ENCODE measurements at regions not wholly inside any gene's neighbourhood (a gene's known extent, or its start where the extent isn't known, plus 50 kb on each side); places are given as distances from the start of the nearest gene placed in this dataset.

DNA sequence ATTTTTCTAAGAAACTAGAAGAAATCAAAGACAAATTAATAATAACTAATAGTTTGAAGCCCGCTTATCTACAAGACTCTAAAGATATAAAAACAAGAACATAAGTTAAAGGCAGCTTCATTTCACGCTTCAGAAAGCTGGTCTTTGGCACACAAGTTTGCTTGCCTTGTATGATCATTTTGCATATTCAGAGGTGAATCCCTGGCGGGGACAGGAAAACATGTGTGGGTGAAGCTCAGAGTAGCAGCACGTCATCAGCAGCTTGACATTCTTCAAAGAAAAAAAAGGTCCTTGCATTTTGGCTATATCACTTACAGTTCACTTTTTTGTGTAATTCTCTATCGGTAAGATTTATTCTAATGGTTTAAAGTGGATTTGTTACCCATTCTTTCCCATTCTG is 1911.8 kb downstream of the MRPL39 start:
- 39% methylated on average over 2 of the region's 5 CpGs for WGBS (ENCODE audit: insufficient coverage)
- Histone ChIP-seq H3K27ac (ENCODE audit: low read length in 2 of 2) (no peak overlapping the region), H3K4me2 (replicated peaks; ENCODE audit: low read depth, low read length, poor library complexity, severe bottlenecking) (no peak overlapping the region), H3K4me3 (ENCODE audit: control extremely low read depth in 1 of 5, extremely low read depth in 1 of 5, insufficient read depth in 1 of 5, low read depth in 2 of 5, low read length in 4 of 5) (no peak overlapping the region), H3K9me3 (ENCODE audit: control extremely low read depth in 1 of 3, control insufficient read depth in 2 of 3, insufficient read depth in 1 of 3, low read length in 2 of 3) (peaks cover 6 to 13% (median 9%) of the 10 kb centered on the region in 3 donors), H4K20me1 (ENCODE audit: control insufficient read depth, insufficient read depth, low read length, poor library complexity, severe bottlenecking) (no peaks in the 10 kb centered on the region), H3K27me3 (replicated peaks in 1 of 4; ENCODE audit: control extremely low read depth in 1 of 4, control insufficient read depth in 3 of 4, insufficient read depth in 4 of 4, low read length in 3 of 4) (no peaks in the 10 kb centered on the region), H3K36me3 (replicated peaks in 1 of 2; ENCODE audit: control extremely low read depth in 1 of 2, control insufficient read depth in 1 of 2, extremely low read depth in 1 of 2, insufficient read depth in 2 of 2, low read length in 1 of 2) (no peaks in the 10 kb centered on the region), H3K9ac (ENCODE audit: low read length) (no peak overlapping the region), H2AFZ (ENCODE audit: insufficient read depth, low read depth, low read length, poor library complexity, severe bottlenecking) (peak overlapping the region; percentile 1), H3K4me1 (ENCODE audit: control insufficient read depth in 2 of 2, insufficient read depth in 2 of 2, low read length in 2 of 2) (peaks cover 4 to 8% of the 10 kb centered on the region in 2 donors), H3K79me2 (ENCODE audit: control insufficient read depth, insufficient read depth, low read length) (no peaks in the 10 kb centered on the region)
- no peak for TF ChIP-seq EZH2 (IDR thresholded peaks at IDR 0.05; ENCODE audit: borderline replicate concordance, insufficient read depth, low read depth, low read length, poor library complexity, severe bottlenecking)
- TF ChIP-seq, protein P1, sequence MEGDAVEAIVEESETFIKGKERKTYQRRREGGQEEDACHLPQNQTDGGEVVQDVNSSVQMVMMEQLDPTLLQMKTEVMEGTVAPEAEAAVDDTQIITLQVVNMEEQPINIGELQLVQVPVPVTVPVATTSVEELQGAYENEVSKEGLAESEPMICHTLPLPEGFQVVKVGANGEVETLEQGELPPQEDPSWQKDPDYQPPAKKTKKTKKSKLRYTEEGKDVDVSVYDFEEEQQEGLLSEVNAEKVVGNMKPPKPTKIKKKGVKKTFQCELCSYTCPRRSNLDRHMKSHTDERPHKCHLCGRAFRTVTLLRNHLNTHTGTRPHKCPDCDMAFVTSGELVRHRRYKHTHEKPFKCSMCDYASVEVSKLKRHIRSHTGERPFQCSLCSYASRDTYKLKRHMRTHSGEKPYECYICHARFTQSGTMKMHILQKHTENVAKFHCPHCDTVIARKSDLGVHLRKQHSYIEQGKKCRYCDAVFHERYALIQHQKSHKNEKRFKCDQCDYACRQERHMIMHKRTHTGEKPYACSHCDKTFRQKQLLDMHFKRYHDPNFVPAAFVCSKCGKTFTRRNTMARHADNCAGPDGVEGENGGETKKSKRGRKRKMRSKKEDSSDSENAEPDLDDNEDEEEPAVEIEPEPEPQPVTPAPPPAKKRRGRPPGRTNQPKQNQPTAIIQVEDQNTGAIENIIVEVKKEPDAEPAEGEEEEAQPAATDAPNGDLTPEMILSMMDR (IDR thresholded peaks at IDR 0.05), result no peak
- ATAC-seq (ENCODE audit: low read depth), result peak; percentile 58
- peak; percentile 53 for DNase-seq
- H3K9me3 Mint-ChIP-seq (ENCODE audit: insufficient read depth), result peaks cover 6% of the 10 kb centered on the region
- POLR2A ChIA-PET, result no interaction called here
- CTCF ChIA-PET, result no interaction called here
- peak overlapping the region; percentile 35 for H3K4me3 Mint-ChIP-seq
- no peak overlapping the region for H3K27ac Mint-ChIP-seq
- no peaks in the 10 kb centered on the region for H3K27me3 Mint-ChIP-seq
- H3K4me1 Mint-ChIP-seq, result peaks cover 12% of the 10 kb centered on the region
- intact Hi-C loops (cut with micrococcal nuclease), result no loop called here

DNA sequence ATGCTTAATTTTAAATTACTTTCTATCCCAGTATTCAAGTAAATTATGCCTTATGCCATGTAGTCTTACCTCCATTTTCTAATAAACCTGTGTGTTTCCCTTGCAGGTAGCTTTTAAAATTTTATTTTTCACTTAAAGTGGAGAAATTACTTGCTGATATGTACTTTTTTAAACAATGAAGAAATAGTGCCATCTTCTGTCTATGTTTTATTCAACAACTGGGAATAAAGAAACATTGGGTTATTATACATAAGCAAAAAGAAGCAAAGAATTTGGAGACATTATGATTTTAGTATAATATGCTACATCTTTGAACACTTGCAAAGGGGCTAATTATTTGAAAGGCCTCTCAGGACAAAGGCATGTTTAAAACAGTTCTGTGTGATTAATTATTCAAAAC is 1912.9 kb downstream of the MRPL39 start:
- H3K4me3 ChIP-seq (ENCODE audit: control extremely low read depth in 1 of 5, extremely low read depth in 1 of 5, insufficient read depth in 1 of 5, low read depth in 2 of 5, low read length in 4 of 5), result no peak overlapping the region
- TF ChIP-seq, protein P1 (IDR thresholded peaks at IDR 0.05), result no peak
- no peak for TF ChIP-seq EZH2 (IDR thresholded peaks at IDR 0.05; ENCODE audit: borderline replicate concordance, insufficient read depth, low read depth, low read length, poor library complexity, severe bottlenecking)
- H4K20me1 ChIP-seq (ENCODE audit: control insufficient read depth, insufficient read depth, low read length, poor library complexity, severe bottlenecking), result no peaks in the 10 kb centered on the region
- H3K4me2 ChIP-seq (replicated peaks; ENCODE audit: low read depth, low read length, poor library complexity, severe bottlenecking), result no peak overlapping the region
- Mint-ChIP-seq H3K27ac (no peak overlapping the region), H3K27me3 (no peaks in the 10 kb centered on the region), H3K9me3 (ENCODE audit: insufficient read depth) (peaks cover 5% of the 10 kb centered on the region), H3K4me1 (peaks cover 12% of the 10 kb centered on the region), H3K4me3 (no peak overlapping the region)
- intact Hi-C loops (cut with micrococcal nuclease), result no loop called here
- H3K9me3 ChIP-seq (ENCODE audit: control extremely low read depth in 1 of 3, control insufficient read depth in 2 of 3, insufficient read depth in 1 of 3, low read length in 2 of 3), result peaks cover 0 to 7% (median 7%) of the 10 kb centered on the region in 3 donors
- H3K79me2 ChIP-seq (ENCODE audit: control insufficient read depth, insufficient read depth, low read length), result no peaks in the 10 kb centered on the region
- no peak overlapping the region for H3K9ac ChIP-seq (ENCODE audit: low read length)
- no peak for ATAC-seq (ENCODE audit: low read depth)
- H3K27ac ChIP-seq (ENCODE audit: low read length in 2 of 2), result no peak overlapping the region
- H2AFZ ChIP-seq (ENCODE audit: insufficient read depth, low read depth, low read length, poor library complexity, severe bottlenecking), result no peak overlapping the region
- H3K36me3 ChIP-seq (replicated peaks in 1 of 2; ENCODE audit: control extremely low read depth in 1 of 2, control insufficient read depth in 1 of 2, extremely low read depth in 1 of 2, insufficient read depth in 2 of 2, low read length in 1 of 2), result no peaks in the 10 kb centered on the region
- peaks cover 4 to 8% of the 10 kb centered on the region in 2 donors for H3K4me1 ChIP-seq (ENCODE audit: control insufficient read depth in 2 of 2, insufficient read depth in 2 of 2, low read length in 2 of 2)
- H3K27me3 ChIP-seq (replicated peaks in 1 of 4; ENCODE audit: control extremely low read depth in 1 of 4, control insufficient read depth in 3 of 4, insufficient read depth in 4 of 4, low read length in 3 of 4), result no peaks in the 10 kb centered on the region
- CTCF ChIA-PET, result no interaction called here
- no peak for DNase-seq
- POLR2A ChIA-PET, result no interaction called here

Measured in B cell (primary cell).